ENCODE measurements at regions not wholly inside any gene's neighbourhood (a gene's known extent, or its start where the extent isn't known, plus 50 kb on each side); places are given as distances from the start of the nearest gene placed in this dataset.

GRCh38 chr17:59451706-59452105 lies 113.7 kb upstream of the DHX40 start:
- peak overlapping the region; percentile 10 for H2AFZ ChIP-seq (ENCODE audit: low read length)
- DNase-seq (ENCODE audit: low spot score), result no peak

GRCh38 chr17:59454633-59455105 lies 110.7 kb upstream of the DHX40 start:
- Histone ChIP-seq H2BK5ac (ENCODE audit: low read length) (no peak overlapping the region), H2BK15ac (ENCODE audit: low read length) (no peak overlapping the region), H2AK5ac (ENCODE audit: low read depth, low read length) (no peak overlapping the region), H2BK12ac (ENCODE audit: low read length) (no peak overlapping the region), H2BK120ac (ENCODE audit: low read depth, low read length) (no peak overlapping the region), H3K4me1 (ENCODE audit: control insufficient read depth in 2 of 2, insufficient read depth in 1 of 2, low read depth in 1 of 2, low read length in 2 of 2) (peaks cover 1 to 2% of the 10 kb centered on the region in 2 donors), H3K79me1 (ENCODE audit: low read depth, low read length) (no peaks in the 10 kb centered on the region), H4K8ac (ENCODE audit: low read depth, low read length) (no peak overlapping the region), H3K9me3 (replicated peaks in 1 of 2; ENCODE audit: control insufficient read depth in 2 of 2, insufficient read depth in 1 of 2, low read depth in 1 of 2, low read length in 2 of 2) (no peaks in the 10 kb centered on the region), H3K4me3 (ENCODE audit: low read length in 2 of 2) (no peak overlapping the region), H3K14ac (ENCODE audit: low read length) (no peak overlapping the region), H2AFZ (ENCODE audit: low read length) (peak overlapping the region; percentile 55), H3K36me3 (replicated peaks in 1 of 2; ENCODE audit: control insufficient read depth in 2 of 2, insufficient read depth in 2 of 2, low read length in 2 of 2) (no peaks in the 10 kb centered on the region), H3K27ac (replicated peaks; ENCODE audit: low read length) (no peak overlapping the region), H3K4me2 (ENCODE audit: insufficient read depth, low read length, poor library complexity, severe bottlenecking) (no peak overlapping the region), H3K23ac (ENCODE audit: low read depth, low read length, poor library complexity) (no peak overlapping the region), H3K4ac (ENCODE audit: low read length) (no peak overlapping the region), H3K18ac (ENCODE audit: low read length) (no peak overlapping the region), H3K27me3 (ENCODE audit: control insufficient read depth in 3 of 3, insufficient read depth in 3 of 3, low read depth in 1 of 3, low read length in 3 of 3) (peaks cover 0 to 3% (median 0%) of the 10 kb centered on the region in 3 experiments), H3K9ac (ENCODE audit: low read depth, low read length, poor library complexity) (no peak overlapping the region), H4K91ac (ENCODE audit: low read depth, low read length, poor library complexity) (no peak overlapping the region)
- DNase-seq (ENCODE audit: low spot score), result no peak
- no CpG with 5 or more reads among the region's 3 CpGs for WGBS, 2 donors (ENCODE audit: extremely low coverage in 2 of 2, insufficient read length in 2 of 2, insufficient replicate concordance in 1 of 2)

More at GRCh38 chr17:59451706-59452105, 113.7 kb upstream of the DHX40 start:
- H3K23ac ChIP-seq (ENCODE audit: low read depth, low read length, poor library complexity), result no peak overlapping the region
- no peak overlapping the region for H3K14ac ChIP-seq (ENCODE audit: low read length)
- no peaks in the 10 kb centered on the region for H3K9me3 ChIP-seq (replicated peaks in 1 of 2; ENCODE audit: control insufficient read depth in 2 of 2, insufficient read depth in 1 of 2, low read depth in 1 of 2, low read length in 2 of 2)
- no peak overlapping the region for H4K8ac ChIP-seq (ENCODE audit: low read depth, low read length)
- H3K4me2 ChIP-seq (ENCODE audit: insufficient read depth, low read length, poor library complexity, severe bottlenecking), result no peak overlapping the region
- no CpG with 5 or more reads among the region's 5 CpGs for WGBS, 2 donors (ENCODE audit: extremely low coverage in 2 of 2, insufficient read length in 2 of 2, insufficient replicate concordance in 1 of 2)
- no peak overlapping the region for H3K4me3 ChIP-seq (ENCODE audit: low read length in 2 of 2)
- H2BK120ac ChIP-seq (ENCODE audit: low read depth, low read length), result no peak overlapping the region
- no peak overlapping the region for H4K91ac ChIP-seq (ENCODE audit: low read depth, low read length, poor library complexity)
- H3K27me3 ChIP-seq (ENCODE audit: control insufficient read depth in 3 of 3, insufficient read depth in 3 of 3, low read depth in 1 of 3, low read length in 3 of 3), result no peaks in the 10 kb centered on the region
- H3K4ac ChIP-seq (ENCODE audit: low read length), result no peak overlapping the region
- no peaks in the 10 kb centered on the region for H3K36me3 ChIP-seq (replicated peaks in 1 of 2; ENCODE audit: control insufficient read depth in 2 of 2, insufficient read depth in 2 of 2, low read length in 2 of 2)
- H2AK5ac ChIP-seq (ENCODE audit: low read depth, low read length), result no peak overlapping the region
- no peak overlapping the region for H3K18ac ChIP-seq (ENCODE audit: low read length)
- H3K4me1 ChIP-seq (ENCODE audit: control insufficient read depth in 2 of 2, insufficient read depth in 1 of 2, low read depth in 1 of 2, low read length in 2 of 2), result peaks cover 1 to 2% of the 10 kb centered on the region in 2 donors
- no peak overlapping the region for H3K9ac ChIP-seq (ENCODE audit: low read depth, low read length, poor library complexity)
- no peak overlapping the region for H2BK15ac ChIP-seq (ENCODE audit: low read length)
- no peak overlapping the region for H2BK5ac ChIP-seq (ENCODE audit: low read length)
- no peak overlapping the region for H2BK12ac ChIP-seq (ENCODE audit: low read length)
- no peaks in the 10 kb centered on the region for H3K79me1 ChIP-seq (ENCODE audit: low read depth, low read length)
- no peak overlapping the region for H3K27ac ChIP-seq (replicated peaks; ENCODE audit: low read length)

GRCh38 chr17:59456428-59456827 lies 109.0 kb upstream of the DHX40 start:
- Histone ChIP-seq H2BK120ac (ENCODE audit: low read depth, low read length) (no peak overlapping the region), H3K9me3 (replicated peaks in 1 of 2; ENCODE audit: control insufficient read depth in 2 of 2, insufficient read depth in 1 of 2, low read depth in 1 of 2, low read length in 2 of 2) (no peaks in the 10 kb centered on the region), H3K18ac (ENCODE audit: low read length) (no peak overlapping the region), H2BK15ac (ENCODE audit: low read length) (no peak overlapping the region), H2BK12ac (ENCODE audit: low read length) (no peak overlapping the region), H2AK5ac (ENCODE audit: low read depth, low read length) (no peak overlapping the region), H3K4me2 (ENCODE audit: insufficient read depth, low read length, poor library complexity, severe bottlenecking) (no peak overlapping the region), H3K27me3 (ENCODE audit: control insufficient read depth in 3 of 3, insufficient read depth in 3 of 3, low read depth in 1 of 3, low read length in 3 of 3) (peaks cover 0 to 3% (median 0%) of the 10 kb centered on the region in 3 experiments), H3K4me1 (ENCODE audit: control insufficient read depth in 2 of 2, insufficient read depth in 1 of 2, low read depth in 1 of 2, low read length in 2 of 2) (peaks cover 1 to 2% of the 10 kb centered on the region in 2 donors), H3K23ac (ENCODE audit: low read depth, low read length, poor library complexity) (no peak overlapping the region), H4K8ac (ENCODE audit: low read depth, low read length) (no peak overlapping the region), H2BK5ac (ENCODE audit: low read length) (no peak overlapping the region), H4K91ac (ENCODE audit: low read depth, low read length, poor library complexity) (no peak overlapping the region), H3K27ac (replicated peaks; ENCODE audit: low read length) (no peak overlapping the region), H3K14ac (ENCODE audit: low read length) (no peak overlapping the region), H3K4ac (ENCODE audit: low read length) (no peak overlapping the region), H3K79me1 (ENCODE audit: low read depth, low read length) (no peaks in the 10 kb centered on the region), H3K36me3 (replicated peaks in 1 of 2; ENCODE audit: control insufficient read depth in 2 of 2, insufficient read depth in 2 of 2, low read length in 2 of 2) (no peaks in the 10 kb centered on the region), H2AFZ (ENCODE audit: low read length) (no peak overlapping the region), H3K4me3 (ENCODE audit: low read length in 2 of 2) (no peak overlapping the region), H3K9ac (ENCODE audit: low read depth, low read length, poor library complexity) (no peak overlapping the region)
- WGBS, 2 donors (ENCODE audit: extremely low coverage in 2 of 2, insufficient read length in 2 of 2, insufficient replicate concordance in 1 of 2), result no CpG with 5 or more reads among the region's 7 CpGs
- DNase-seq (ENCODE audit: low spot score), result no peak

GRCh38 chr17:59456923-59457615 lies 108.3 kb upstream of the DHX40 start:
- no peak overlapping the region for H3K4me2 ChIP-seq (ENCODE audit: insufficient read depth, low read length, poor library complexity, severe bottlenecking)
- no peak overlapping the region for H2AK5ac ChIP-seq (ENCODE audit: low read depth, low read length)
- H2BK5ac ChIP-seq (ENCODE audit: low read length), result no peak overlapping the region
- H4K91ac ChIP-seq (ENCODE audit: low read depth, low read length, poor library complexity), result no peak overlapping the region
- peaks cover 1 to 2% of the 10 kb centered on the region in 2 donors for H3K4me1 ChIP-seq (ENCODE audit: control insufficient read depth in 2 of 2, insufficient read depth in 1 of 2, low read depth in 1 of 2, low read length in 2 of 2)
- no peak overlapping the region for H3K4me3 ChIP-seq (ENCODE audit: low read length in 2 of 2)
- H3K9ac ChIP-seq (ENCODE audit: low read depth, low read length, poor library complexity), result no peak overlapping the region
- WGBS, 2 donors (ENCODE audit: extremely low coverage in 2 of 2, insufficient read length in 2 of 2, insufficient replicate concordance in 1 of 2), result no CpG with 5 or more reads among the region's 5 CpGs
- H3K14ac ChIP-seq (ENCODE audit: low read length), result no peak overlapping the region
- H3K27me3 ChIP-seq (ENCODE audit: control insufficient read depth in 3 of 3, insufficient read depth in 3 of 3, low read depth in 1 of 3, low read length in 3 of 3), result peaks cover 0 to 3% (median 0%) of the 10 kb centered on the region in 3 experiments
- H3K27ac ChIP-seq (replicated peaks; ENCODE audit: low read length), result no peak overlapping the region
- H2BK15ac ChIP-seq (ENCODE audit: low read length), result no peak overlapping the region
- no peaks in the 10 kb centered on the region for H3K9me3 ChIP-seq (replicated peaks in 1 of 2; ENCODE audit: control insufficient read depth in 2 of 2, insufficient read depth in 1 of 2, low read depth in 1 of 2, low read length in 2 of 2)
- no peak overlapping the region for H2AFZ ChIP-seq (ENCODE audit: low read length)
- H2BK12ac ChIP-seq (ENCODE audit: low read length), result no peak overlapping the region
- H3K23ac ChIP-seq (ENCODE audit: low read depth, low read length, poor library complexity), result no peak overlapping the region
- H2BK120ac ChIP-seq (ENCODE audit: low read depth, low read length), result no peak overlapping the region
- H4K8ac ChIP-seq (ENCODE audit: low read depth, low read length), result no peak overlapping the region
- no peak overlapping the region for H3K18ac ChIP-seq (ENCODE audit: low read length)
- H3K79me1 ChIP-seq (ENCODE audit: low read depth, low read length), result no peaks in the 10 kb centered on the region
- no peak for DNase-seq (ENCODE audit: low spot score)
- H3K36me3 ChIP-seq (replicated peaks in 1 of 2; ENCODE audit: control insufficient read depth in 2 of 2, insufficient read depth in 2 of 2, low read length in 2 of 2), result no peaks in the 10 kb centered on the region
- H3K4ac ChIP-seq (ENCODE audit: low read length), result no peak overlapping the region
